GM12878 (cell line): ENCODE measurements at regions not wholly inside any gene's neighbourhood (a gene's known extent, or its start where the extent isn't known, plus 50 kb on each side); places are given as distances from the start of the nearest gene placed in this dataset.

Source experiments
- ATAC-seq: fragments of 200-7000 bp; cut with Tn5 transposase; 3 replicates; pipeline ENCODE4 v1.9.1; 2020; ENCODE audit warnings: mild to moderate bottlenecking, moderate library complexity
- BruUV-seq: library from RNA; stranded (reverse); fragments of 400-500 nt; replicated peaks from 2 replicates; lab custom pipeline; 2021; lab: Mats Ljungman, UMichigan
- CTCF ChIA-PET: fragments of 300-600 bp; sonication (Branson Sonifier 250); formaldehyde crosslinking; extraction: SDS; loops from one replicate; lab custom pipeline; 2021; ENCODE audit warnings: inconsistent platforms; lab: Yijun Ruan, JAX
- POLR2A ChIA-PET: fragments of 350-600 bp; formaldehyde crosslinking; extraction: SDS; loops from one replicate; lab custom pipeline; 2021; ENCODE audit warnings: inconsistent platforms; lab: Charles Lee
- RAD21 ChIA-PET: fragments of 300-600 bp; sonication (Branson Sonifier 250); formaldehyde crosslinking; loops from one replicate; lab custom pipeline; 2023; ENCODE audit warnings: antibody characterized with exemption; ENCODE audit not compliant: unreplicated experiment; lab: Charles Lee
- SMC1A ChIA-PET: fragments of 300-600 bp; sonication (Branson Sonifier 250); formaldehyde crosslinking; loops from one replicate; lab custom pipeline; 2023; ENCODE audit not compliant: unreplicated experiment, uncharacterized antibody; lab: Charles Lee
- DNase-seq: peaks from one replicate; pipeline ENCODE4 v3.0.0-alpha.2; 2011; ENCODE audit warnings: low read depth, low spot score
- FAIRE-seq: peaks from 3 replicates; lab custom pipeline; 2011; peaks lifted over from hg19 to GRCh38; lab: Jason Lieb, UNC
- H2AFZ ChIP-seq: 2 replicates; pipeline ENCODE4 v1.6.0; 2011; ENCODE audit warnings: low read depth, low read length, control low read depth; ENCODE audit not compliant: control insufficient read depth
- H3K27ac ChIP-seq: 2 replicates; pipeline ENCODE4 v1.5.1; 2011; ENCODE audit warnings: control low read depth; ENCODE audit not compliant: control insufficient read depth, insufficient read depth
- H3K27me3 ChIP-seq, 2 experiments: replicated peaks in 1 of 2; 2 replicates each; pipeline versions ENCODE4 v1.6.0 to v1.6.1; 2011; ENCODE audit warnings: low read length in 1 of 2; ENCODE audit not compliant: control insufficient read depth in 2 of 2, insufficient read depth in 2 of 2
- H3K36me3 ChIP-seq, 2 experiments: 2 replicates each; pipeline ENCODE4 v1.5.1; 2011; ENCODE audit warnings: low read length in 1 of 2; ENCODE audit not compliant: control insufficient read depth in 2 of 2, insufficient read depth in 2 of 2
- H3K4me1 ChIP-seq: 2 replicates; pipeline ENCODE4 v1.6.1; 2011; ENCODE audit warnings: mild to moderate bottlenecking, low read length, moderate library complexity, mixed read lengths; ENCODE audit not compliant: control insufficient read depth, insufficient read depth
- H3K4me2 ChIP-seq: 2 replicates; pipeline ENCODE4 v1.6.0; 2011; ENCODE audit warnings: control low read depth; ENCODE audit not compliant: control insufficient read depth, insufficient read depth
- H3K4me3 ChIP-seq: fragments of 200-600 bp; sonication (generic); 2 replicates; pipeline ENCODE4 v1.5.1; 2016
- H3K79me2 ChIP-seq: 2 replicates; pipeline ENCODE4 v1.6.0; 2011; ENCODE audit warnings: low read length; ENCODE audit not compliant: control insufficient read depth, insufficient read depth
- H3K9ac ChIP-seq: 2 replicates; pipeline ENCODE4 v1.8.0; 2011; ENCODE audit warnings: low read length, control low read depth, mixed read lengths; ENCODE audit not compliant: control insufficient read depth, insufficient read depth
- H3K9me3 ChIP-seq: replicated peaks from 3 replicates; pipeline ENCODE4 v1.5.1; 2011; ENCODE audit warnings: mild to moderate bottlenecking, low read length; ENCODE audit not compliant: control insufficient read depth, insufficient read depth
- H4K20me1 ChIP-seq: 2 replicates; pipeline ENCODE4 v1.6.0; 2011; ENCODE audit not compliant: control insufficient read depth, insufficient read depth
- BCL11A ChIP-seq: IDR thresholded peaks from 2 replicates; pipeline ENCODE4 v1.6.1; 2011; ENCODE audit warnings: low read depth, low read length
- BCL3 ChIP-seq: IDR thresholded peaks from 2 replicates; pipeline ENCODE4 v1.6.1; 2011; ENCODE audit warnings: borderline replicate concordance, low read depth, mild to moderate bottlenecking, moderate library complexity, low read length; ENCODE audit not compliant: insufficient read depth, poor library complexity, severe bottlenecking
- ELK1 ChIP-seq: IDR thresholded peaks from 2 replicates; pipeline ENCODE4 v1.6.1; 2012; ENCODE audit warnings: low read depth, low read length, improper control_type of control experiment
- ETV6 ChIP-seq, 2 experiments: fragments of 450-650 bp in 1 of 2; IDR thresholded peaks in 1 of 2; conservative IDR thresholded peaks in 1 of 2; 2 replicates each; pipeline ENCODE4 v1.6.1; 2014; ENCODE audit warnings: antibody characterized with exemption in 1 of 2, borderline replicate concordance in 1 of 2, low read depth in 1 of 2, mild to moderate bottlenecking in 1 of 2, moderate library complexity in 1 of 2
- FOXM1 ChIP-seq: IDR thresholded peaks from 2 replicates; pipeline ENCODE4 v1.6.1; 2012; ENCODE audit warnings: low read depth, mild to moderate bottlenecking, inconsistent platforms, low read length, moderate library complexity
- KLF5 ChIP-seq: fragments of 450-650 bp; IDR thresholded peaks from 2 replicates; pipeline ENCODE4 v1.6.1; 2014; ENCODE audit warnings: mild to moderate bottlenecking; ENCODE audit not compliant: partially characterized antibody
- LARP7 ChIP-seq: fragments of 450-650 bp; IDR thresholded peaks from 2 replicates; pipeline ENCODE4 v1.6.1; 2017; ENCODE audit warnings: mild to moderate bottlenecking
- MTA2 ChIP-seq: fragments of 450-650 bp; IDR thresholded peaks from 2 replicates; pipeline ENCODE4 v1.6.1; 2016; ENCODE audit warnings: low read depth, mild to moderate bottlenecking, moderate library complexity
- PAX5 ChIP-seq: IDR thresholded peaks from 2 replicates; pipeline ENCODE4 v1.6.1; 2011; ENCODE audit warnings: low read depth, low read length, borderline replicate concordance
- RELA ChIP-seq: fragments of 450-650 bp; IDR thresholded peaks from 2 replicates; pipeline ENCODE4 v1.8.0; 2014; ENCODE audit warnings: borderline replicate concordance; ENCODE audit not compliant: partially characterized antibody
- SIN3A ChIP-seq: IDR thresholded peaks from 2 replicates; pipeline ENCODE4 v1.6.1; 2012; ENCODE audit warnings: low read depth, low read length, improper control_type of control experiment
- SKIL ChIP-seq: fragments of 450-650 bp; IDR thresholded peaks from 2 replicates; pipeline ENCODE4 v1.6.1; 2017; ENCODE audit warnings: mild to moderate bottlenecking, low read depth, inconsistent platforms; ENCODE audit not compliant: poor library complexity, severe bottlenecking
- SRF ChIP-seq, 2 experiments: IDR thresholded peaks; 2 replicates each; pipeline ENCODE4 v1.6.1; 2011; ENCODE audit warnings: low read depth in 2 of 2, low read length in 2 of 2, mild to moderate bottlenecking in 1 of 2, moderate library complexity in 1 of 2
- ZBED1 ChIP-seq: IDR thresholded peaks from 2 replicates; pipeline ENCODE4 v1.6.1; 2016; ENCODE audit warnings: borderline replicate concordance
- WGBS: methylation state at CpG from one replicate; pipeline ENCODE4 v1.1.6; 2016; ENCODE audit warnings: low lambda C conversion rate; ENCODE audit not compliant: insufficient replicate concordance, insufficient coverage; ENCODE audit errors: missing lambda C conversion rate; 5-methylcytosine and 5-hydroxymethylcytosine counted together
- in situ Hi-C: fragments of 300-500 bp; cut with MboI; formaldehyde crosslinking; loops from 9 replicates; pipeline ENCODE4 v1.14.3; 2018; ENCODE audit warnings: mixed read lengths
- intact Hi-C: fragments of 100-400 bp; cut with micrococcal nuclease; formaldehyde crosslinking; loops from one replicate; pipeline ENCODE4 v1.14.2; 2022; ENCODE audit not compliant: unreplicated experiment
- TF ChIP-seq, protein P1 (sequence below): fragments of 450-650 bp; formaldehyde crosslinking; IDR thresholded peaks from 2 replicates; pipeline ENCODE4 v1.4.0; 2020; ENCODE audit warnings: mild to moderate bottlenecking, moderate library complexity

- CTCF ChIA-PET, result no interaction called here
- TF ChIP-seq PAX5, result no peak
- no peak for TF ChIP-seq KLF5
- no peak for TF ChIP-seq ZBED1
- no peak for TF ChIP-seq ETV6 (conservative IDR thresholded peaks at IDR 0.05 in 1 of 2, IDR thresholded peaks at IDR 0.05 in 1 of 2; ENCODE audit: borderline replicate concordance in 1 of 2, low read depth in 1 of 2)
- TF ChIP-seq FOXM1, result no peak
- TF ChIP-seq, protein P1, sequence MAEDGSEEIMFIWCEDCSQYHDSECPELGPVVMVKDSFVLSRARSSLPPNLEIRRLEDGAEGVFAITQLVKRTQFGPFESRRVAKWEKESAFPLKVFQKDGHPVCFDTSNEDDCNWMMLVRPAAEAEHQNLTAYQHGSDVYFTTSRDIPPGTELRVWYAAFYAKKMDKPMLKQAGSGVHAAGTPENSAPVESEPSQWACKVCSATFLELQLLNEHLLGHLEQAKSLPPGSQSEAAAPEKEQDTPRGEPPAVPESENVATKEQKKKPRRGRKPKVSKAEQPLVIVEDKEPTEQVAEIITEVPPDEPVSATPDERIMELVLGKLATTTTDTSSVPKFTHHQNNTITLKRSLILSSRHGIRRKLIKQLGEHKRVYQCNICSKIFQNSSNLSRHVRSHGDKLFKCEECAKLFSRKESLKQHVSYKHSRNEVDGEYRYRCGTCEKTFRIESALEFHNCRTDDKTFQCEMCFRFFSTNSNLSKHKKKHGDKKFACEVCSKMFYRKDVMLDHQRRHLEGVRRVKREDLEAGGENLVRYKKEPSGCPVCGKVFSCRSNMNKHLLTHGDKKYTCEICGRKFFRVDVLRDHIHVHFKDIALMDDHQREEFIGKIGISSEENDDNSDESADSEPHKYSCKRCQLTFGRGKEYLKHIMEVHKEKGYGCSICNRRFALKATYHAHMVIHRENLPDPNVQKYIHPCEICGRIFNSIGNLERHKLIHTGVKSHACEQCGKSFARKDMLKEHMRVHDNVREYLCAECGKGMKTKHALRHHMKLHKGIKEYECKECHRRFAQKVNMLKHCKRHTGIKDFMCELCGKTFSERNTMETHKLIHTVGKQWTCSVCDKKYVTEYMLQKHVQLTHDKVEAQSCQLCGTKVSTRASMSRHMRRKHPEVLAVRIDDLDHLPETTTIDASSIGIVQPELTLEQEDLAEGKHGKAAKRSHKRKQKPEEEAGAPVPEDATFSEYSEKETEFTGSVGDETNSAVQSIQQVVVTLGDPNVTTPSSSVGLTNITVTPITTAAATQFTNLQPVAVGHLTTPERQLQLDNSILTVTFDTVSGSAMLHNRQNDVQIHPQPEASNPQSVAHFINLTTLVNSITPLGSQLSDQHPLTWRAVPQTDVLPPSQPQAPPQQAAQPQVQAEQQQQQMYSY, result no peak
- TF ChIP-seq BCL3, result no peak
- TF ChIP-seq BCL11A, result no peak
- TF ChIP-seq MTA2, result no peak
- no peak for TF ChIP-seq RELA
- no peak for TF ChIP-seq ELK1
- no peak for TF ChIP-seq SKIL
- no peak for TF ChIP-seq SRF (IDR thresholded peaks at IDR 0.05; ENCODE audit: low read depth in 2 of 2, low read length in 2 of 2)
- TF ChIP-seq SIN3A, result no peak
- no peak for TF ChIP-seq LARP7
Observed at GRCh38 chr3:72153477-72154314, 368.7 kb upstream of the PROK2 start.

More at GRCh38 chr3:72153477-72154314, 368.7 kb upstream of the PROK2 start:
- ChIA-PET SMC1A (interaction anchor here (0.6 to 1.9 kb wide), 4 partner anchors 8 to 70 kb away, joined by 3 to 4 read pairs (median 3); no protein-coding TSS in a partner anchor), POLR2A (no interaction called here), RAD21 (no interaction called here)
- in situ Hi-C loops (no loop called here), intact Hi-C loops (no loop called here)
- no peak overlapping the region for H3K4me3 ChIP-seq
- H3K36me3 ChIP-seq, result no peaks in the 10 kb centered on the region
- 70% methylated on average over 6 of the region's 6 CpGs for WGBS
- H3K4me2 ChIP-seq, result no peak overlapping the region
- H3K9ac ChIP-seq, result no peak overlapping the region
- H3K9me3 ChIP-seq, result peaks cover 2% of the 10 kb centered on the region; the same call in 2 of the 3 replicates
- DNase-seq (no peak), FAIRE-seq (no peak), ATAC-seq (no peak)
- H2AFZ ChIP-seq, result no peak overlapping the region
- BruUV-seq, result no TSS peak
- no peaks in the 10 kb centered on the region for H3K27me3 ChIP-seq
- H3K79me2 ChIP-seq, result no peaks in the 10 kb centered on the region
- H3K27ac ChIP-seq, result no peak overlapping the region
- peaks cover 12% of the 10 kb centered on the region for H3K4me1 ChIP-seq
- H4K20me1 ChIP-seq, result no peaks in the 10 kb centered on the region
